Liver (tissue), 8 donors: ENCODE measurements at regions not wholly inside any gene's neighbourhood (a gene's known extent, or its start where the extent isn't known, plus 50 kb on each side); places are given as distances from the start of the nearest gene placed in this dataset.

ENCODE experiments used
- DNase-seq: peaks from one replicate; pipeline ENCODE4 v3.0.0-alpha.2; 2017; ENCODE audit warnings: low spot score
- H3K27ac ChIP-seq, 2 donors: one replicate each; pipeline ENCODE4 v1.7.0; 2013; ENCODE audit warnings: inconsistent platforms in 2 of 2, low read length in 2 of 2, control low read depth in 1 of 2, low read depth in 1 of 2, mild to moderate bottlenecking in 1 of 2
- H3K27me3 ChIP-seq, 4 donors: one replicate each; pipeline versions ENCODE4 v1.6.1 to v1.7.0; 2013; ENCODE audit warnings: low read length in 3 of 4, inconsistent platforms in 1 of 4, mild to moderate bottlenecking in 1 of 4, moderate library complexity in 1 of 4; ENCODE audit not compliant: control insufficient read depth in 4 of 4, insufficient read depth in 4 of 4
- H3K36me3 ChIP-seq, 4 donors: one replicate each; pipeline versions ENCODE4 v1.6.1 to v1.7.0; 2013; ENCODE audit warnings: low read length in 3 of 4, mild to moderate bottlenecking in 3 of 4, low read depth in 1 of 4, moderate library complexity in 1 of 4; ENCODE audit not compliant: control insufficient read depth in 4 of 4, insufficient read depth in 3 of 4
- H3K4me1 ChIP-seq, 4 donors: one replicate each; pipeline versions ENCODE4 v1.6.1 to v1.7.0; 2013; ENCODE audit warnings: low read length in 3 of 4, mild to moderate bottlenecking in 3 of 4, moderate library complexity in 1 of 4; ENCODE audit not compliant: control insufficient read depth in 4 of 4, insufficient read depth in 4 of 4
- H3K4me3 ChIP-seq, 3 donors: one replicate each; pipeline versions ENCODE4 v1.6.1 to v1.7.0; 2013; ENCODE audit warnings: low read length in 3 of 3, control low read depth in 1 of 3, low read depth in 1 of 3, mild to moderate bottlenecking in 1 of 3
- H3K9ac ChIP-seq, 2 donors: one replicate each; pipeline ENCODE4 v1.7.0; 2013; ENCODE audit warnings: low read length in 2 of 2, mild to moderate bottlenecking in 2 of 2, moderate library complexity in 2 of 2, control low read depth in 1 of 2, low read depth in 1 of 2
- H3K9me3 ChIP-seq, 4 donors: one replicate each; pipeline versions ENCODE4 v1.6.1 to v1.7.0; 2013; ENCODE audit warnings: low read length in 3 of 4; ENCODE audit not compliant: control insufficient read depth in 4 of 4
- CTCF ChIP-seq: fragments of 150-350 bp; IDR thresholded peaks from 2 replicates; pipeline ENCODE4 v1.5.1; 2017; ENCODE audit warnings: improper control_type of control experiment, low read depth, low read length; ENCODE audit not compliant: missing input control
- EGR1 ChIP-seq, 2 donors: IDR thresholded peaks; 2 replicates each; pipeline ENCODE4 v1.6.1; 2016 to 2018; ENCODE audit warnings: antibody characterized with exemption in 2 of 2, low read depth in 2 of 2
- HNF4A ChIP-seq, 2 donors: conservative IDR thresholded peaks; 2 replicates each; pipeline ENCODE4 v1.6.1; 2016; ENCODE audit warnings: antibody characterized with exemption in 2 of 2, mild to moderate bottlenecking in 2 of 2
- NR2F2 ChIP-seq: IDR thresholded peaks from 2 replicates; pipeline ENCODE4 v1.6.1; 2016; ENCODE audit warnings: antibody characterized with exemption
- RAD21 ChIP-seq, 2 donors: IDR thresholded peaks; 2 replicates each; pipeline ENCODE4 v1.6.1; 2016; ENCODE audit warnings: antibody characterized with exemption in 2 of 2, mild to moderate bottlenecking in 2 of 2
- WGBS: extraction: QIAGEN DNeasy Blood & Tissue Kit; methylation state at CpG from one replicate; pipeline ENCODE4 v1.1.7; 2013; 5-methylcytosine and 5-hydroxymethylcytosine counted together
- TF ChIP-seq, protein P1 (sequence below): IDR thresholded peaks from 2 replicates; pipeline ENCODE4 v1.6.1; 2016; ENCODE audit warnings: antibody characterized with exemption
- TF ChIP-seq, protein P2 (sequence below): IDR thresholded peaks from 2 replicates; pipeline ENCODE4 v1.6.1; 2016; ENCODE audit warnings: antibody characterized with exemption, mild to moderate bottlenecking
- TF ChIP-seq, protein P3 (sequence below): IDR thresholded peaks from 2 replicates; pipeline ENCODE4 v1.6.1; 2016; ENCODE audit warnings: antibody characterized with exemption
- donor health status: healthy.
- donor health status: healthy.
- donor health status: healthy.
- donor health status: healthy.
- donor health status: healthy.

DNA sequence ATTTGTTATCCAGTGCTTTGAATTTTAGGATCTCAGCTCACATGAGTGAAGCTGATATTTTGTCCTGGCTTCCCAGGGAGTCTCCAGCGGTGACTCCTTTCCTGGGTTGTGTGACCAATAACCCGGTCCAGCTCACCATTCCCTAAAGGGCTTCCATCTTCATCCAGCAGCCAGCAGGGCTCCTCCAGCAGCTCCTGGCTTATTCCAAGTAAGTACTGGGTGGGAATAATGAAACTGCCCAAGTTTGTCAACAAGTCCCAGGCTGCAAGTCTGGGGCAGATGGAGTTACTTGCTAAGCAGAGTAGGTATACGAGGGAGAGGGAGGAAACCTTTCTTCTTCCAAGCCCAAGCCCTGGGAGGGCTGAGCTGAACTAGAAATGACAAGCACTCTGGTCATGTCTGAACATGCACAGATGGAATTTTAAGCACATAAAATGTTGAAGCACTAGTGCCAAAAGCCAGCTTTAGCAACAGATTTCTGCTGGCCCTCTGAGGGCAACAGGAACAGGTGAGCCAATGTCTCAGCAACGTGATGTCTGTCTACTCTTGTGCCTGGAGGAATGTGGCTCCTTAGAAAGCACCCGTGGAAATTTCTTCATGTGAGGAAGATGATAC is 153.7 kb upstream of the DAPK1 start:
- no peak for DNase-seq
- no peaks in the 10 kb centered on the region for H3K27me3 ChIP-seq
- TF ChIP-seq, protein P1, sequence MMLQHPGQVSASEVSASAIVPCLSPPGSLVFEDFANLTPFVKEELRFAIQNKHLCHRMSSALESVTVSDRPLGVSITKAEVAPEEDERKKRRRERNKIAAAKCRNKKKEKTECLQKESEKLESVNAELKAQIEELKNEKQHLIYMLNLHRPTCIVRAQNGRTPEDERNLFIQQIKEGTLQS = no peak
- TF ChIP-seq, protein P2, sequence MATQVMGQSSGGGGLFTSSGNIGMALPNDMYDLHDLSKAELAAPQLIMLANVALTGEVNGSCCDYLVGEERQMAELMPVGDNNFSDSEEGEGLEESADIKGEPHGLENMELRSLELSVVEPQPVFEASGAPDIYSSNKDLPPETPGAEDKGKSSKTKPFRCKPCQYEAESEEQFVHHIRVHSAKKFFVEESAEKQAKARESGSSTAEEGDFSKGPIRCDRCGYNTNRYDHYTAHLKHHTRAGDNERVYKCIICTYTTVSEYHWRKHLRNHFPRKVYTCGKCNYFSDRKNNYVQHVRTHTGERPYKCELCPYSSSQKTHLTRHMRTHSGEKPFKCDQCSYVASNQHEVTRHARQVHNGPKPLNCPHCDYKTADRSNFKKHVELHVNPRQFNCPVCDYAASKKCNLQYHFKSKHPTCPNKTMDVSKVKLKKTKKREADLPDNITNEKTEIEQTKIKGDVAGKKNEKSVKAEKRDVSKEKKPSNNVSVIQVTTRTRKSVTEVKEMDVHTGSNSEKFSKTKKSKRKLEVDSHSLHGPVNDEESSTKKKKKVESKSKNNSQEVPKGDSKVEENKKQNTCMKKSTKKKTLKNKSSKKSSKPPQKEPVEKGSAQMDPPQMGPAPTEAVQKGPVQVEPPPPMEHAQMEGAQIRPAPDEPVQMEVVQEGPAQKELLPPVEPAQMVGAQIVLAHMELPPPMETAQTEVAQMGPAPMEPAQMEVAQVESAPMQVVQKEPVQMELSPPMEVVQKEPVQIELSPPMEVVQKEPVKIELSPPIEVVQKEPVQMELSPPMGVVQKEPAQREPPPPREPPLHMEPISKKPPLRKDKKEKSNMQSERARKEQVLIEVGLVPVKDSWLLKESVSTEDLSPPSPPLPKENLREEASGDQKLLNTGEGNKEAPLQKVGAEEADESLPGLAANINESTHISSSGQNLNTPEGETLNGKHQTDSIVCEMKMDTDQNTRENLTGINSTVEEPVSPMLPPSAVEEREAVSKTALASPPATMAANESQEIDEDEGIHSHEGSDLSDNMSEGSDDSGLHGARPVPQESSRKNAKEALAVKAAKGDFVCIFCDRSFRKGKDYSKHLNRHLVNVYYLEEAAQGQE = no peak
- TF ChIP-seq, protein P3, sequence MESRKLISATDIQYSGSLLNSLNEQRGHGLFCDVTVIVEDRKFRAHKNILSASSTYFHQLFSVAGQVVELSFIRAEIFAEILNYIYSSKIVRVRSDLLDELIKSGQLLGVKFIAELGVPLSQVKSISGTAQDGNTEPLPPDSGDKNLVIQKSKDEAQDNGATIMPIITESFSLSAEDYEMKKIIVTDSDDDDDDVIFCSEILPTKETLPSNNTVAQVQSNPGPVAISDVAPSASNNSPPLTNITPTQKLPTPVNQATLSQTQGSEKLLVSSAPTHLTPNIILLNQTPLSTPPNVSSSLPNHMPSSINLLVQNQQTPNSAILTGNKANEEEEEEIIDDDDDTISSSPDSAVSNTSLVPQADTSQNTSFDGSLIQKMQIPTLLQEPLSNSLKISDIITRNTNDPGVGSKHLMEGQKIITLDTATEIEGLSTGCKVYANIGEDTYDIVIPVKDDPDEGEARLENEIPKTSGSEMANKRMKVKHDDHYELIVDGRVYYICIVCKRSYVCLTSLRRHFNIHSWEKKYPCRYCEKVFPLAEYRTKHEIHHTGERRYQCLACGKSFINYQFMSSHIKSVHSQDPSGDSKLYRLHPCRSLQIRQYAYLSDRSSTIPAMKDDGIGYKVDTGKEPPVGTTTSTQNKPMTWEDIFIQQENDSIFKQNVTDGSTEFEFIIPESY = no peak
- no peak for TF ChIP-seq HNF4A (conservative IDR thresholded peaks at IDR 0.05)
- TF ChIP-seq RAD21 (IDR thresholded peaks at IDR 0.05) = no peak
- H3K27ac ChIP-seq = no peak overlapping the region
- H3K36me3 ChIP-seq = no peaks in the 10 kb centered on the region
- 82% methylated on average over 5 of the region's 5 CpGs for WGBS
- no peaks in the 10 kb centered on the region for H3K9me3 ChIP-seq
- no peak overlapping the region for H3K9ac ChIP-seq
- H3K4me3 ChIP-seq = no peak overlapping the region
- H3K4me1 ChIP-seq = peaks cover 0 to 5% (median 0%) of the 10 kb centered on the region in 4 donors

GRCh38 chr9:87346061-87346665 is 151.5 kb upstream of the DAPK1 start:
- no peak for DNase-seq
- Histone ChIP-seq H3K27me3 (no peaks in the 10 kb centered on the region), H3K4me1 (peaks cover 0 to 5% (median 0%) of the 10 kb centered on the region in 4 donors), H3K36me3 (no peaks in the 10 kb centered on the region), H3K4me3 (no peak overlapping the region), H3K27ac (no peak overlapping the region), H3K9ac (no peak overlapping the region), H3K9me3 (no peaks in the 10 kb centered on the region)
- WGBS = 79% methylated on average over 5 of the region's 5 CpGs
- TF ChIP-seq RAD21 (IDR thresholded peaks at IDR 0.05) = no peak
- TF ChIP-seq, protein P1 = no peak
- TF ChIP-seq EGR1 (IDR thresholded peaks at IDR 0.05; ENCODE audit: low read depth in 2 of 2) = no peak

DNA sequence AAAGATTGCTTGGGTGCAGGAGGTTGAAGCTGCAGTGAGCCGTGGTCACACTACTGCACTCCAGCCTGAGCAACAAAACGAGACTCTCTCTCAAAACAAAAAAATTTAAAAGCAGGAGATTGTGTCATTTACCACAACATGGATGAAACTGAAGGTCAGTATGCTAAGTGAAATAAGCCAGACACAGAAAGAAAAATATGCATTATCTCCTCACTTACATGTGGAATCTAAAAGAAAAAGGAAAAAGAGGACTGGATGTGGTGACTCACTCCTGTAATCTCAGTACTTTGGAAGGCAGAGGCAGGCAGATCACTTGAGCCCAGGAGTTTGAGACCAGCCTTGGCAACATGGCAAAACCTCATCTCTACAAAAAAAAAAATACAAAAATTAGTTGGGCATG is 146.8 kb upstream of the DAPK1 start:
- Histone ChIP-seq H3K9me3 (no peaks in the 10 kb centered on the region), H3K4me3 (no peak overlapping the region), H3K4me1 (no peaks in the 10 kb centered on the region), H3K27ac (no peak overlapping the region), H3K9ac (no peak overlapping the region), H3K36me3 (no peaks in the 10 kb centered on the region), H3K27me3 (no peaks in the 10 kb centered on the region)
- DNase-seq = no peak
- 76% methylated on average over 2 of the region's 2 CpGs for WGBS
- TF ChIP-seq NR2F2 = peak; percentile 40
- TF ChIP-seq CTCF = no peak
